Kidney (tissue), 13 donors: ENCODE measurements at regions not wholly inside any gene's neighbourhood (a gene's known extent, or its start where the extent isn't known, plus 50 kb on each side); places are given as distances from the start of the nearest gene placed in this dataset.

ENCODE experiments used
- DNase-seq, 5 donors: peaks; one replicate each; pipeline ENCODE4 v3.0.0-alpha.2; 2013 to 2020
- FAIRE-seq: peaks from 2 replicates; lab custom pipeline; 2012; peaks lifted over from hg19 to GRCh38; lab: Jason Lieb, UNC
- H3K27ac ChIP-seq, 2 donors: one replicate each; pipeline ENCODE4 v1.7.0; 2013; ENCODE audit warnings: low read depth in 2 of 2, low read length in 2 of 2, inconsistent platforms in 1 of 2
- H3K27me3 ChIP-seq: one replicate; pipeline ENCODE4 v1.7.1; 2013; ENCODE audit warnings: low read length, inconsistent platforms; ENCODE audit not compliant: control insufficient read depth, insufficient read depth
- H3K36me3 ChIP-seq, 3 donors: one replicate each; pipeline versions ENCODE4 v1.7.0 to v1.7.1; 2013; ENCODE audit warnings: low read length in 3 of 3, control low read depth in 1 of 3, inconsistent platforms in 1 of 3; ENCODE audit not compliant: insufficient read depth in 3 of 3, control insufficient read depth in 2 of 3
- H3K4me1 ChIP-seq, 3 donors: one replicate each; pipeline versions ENCODE4 v1.7.0 to v1.7.1; 2013; ENCODE audit warnings: low read length in 3 of 3, inconsistent platforms in 1 of 3, low read depth in 1 of 3; ENCODE audit not compliant: control insufficient read depth in 2 of 3, insufficient read depth in 2 of 3
- H3K4me3 ChIP-seq, 3 donors: one replicate each; pipeline versions ENCODE4 v1.7.0 to v1.8.1; 2013; ENCODE audit warnings: low read length in 3 of 3, control low read depth in 1 of 3, inconsistent platforms in 1 of 3
- H3K9ac ChIP-seq, 3 donors: one replicate each; pipeline versions ENCODE4 v1.7.0 to v1.7.1; 2013; ENCODE audit warnings: low read length in 3 of 3, control low read depth in 1 of 3, inconsistent platforms in 1 of 3
- H3K9me3 ChIP-seq, 3 donors: one replicate each; pipeline versions ENCODE4 v1.7.0 to v1.7.1; 2013; ENCODE audit warnings: low read length in 3 of 3, control low read depth in 1 of 3, inconsistent platforms in 1 of 3; ENCODE audit not compliant: control insufficient read depth in 2 of 3, insufficient read depth in 1 of 3
- CTCF ChIP-seq: IDR thresholded peaks from 3 replicates; pipeline ENCODE4 v1.5.1; 2012; ENCODE audit warnings: mild to moderate bottlenecking, moderate library complexity, borderline replicate concordance; ENCODE audit not compliant: insufficient read depth; ENCODE audit errors: extremely low read depth
- intact Hi-C: fragments of 100-400 bp; cut with DNase I; formaldehyde crosslinking; loops from one replicate; pipeline ENCODE4 v1.11.1; 2022
- donor health status: control.
- donor health status: control.
- donor health status: control.
- donor health status: control.
- donor health status: control.
- donor health status: DM: yes; HTN: yes; CAD: no.
- donor health status: Normal renal cell carcinoma (clear cell type).

DNA sequence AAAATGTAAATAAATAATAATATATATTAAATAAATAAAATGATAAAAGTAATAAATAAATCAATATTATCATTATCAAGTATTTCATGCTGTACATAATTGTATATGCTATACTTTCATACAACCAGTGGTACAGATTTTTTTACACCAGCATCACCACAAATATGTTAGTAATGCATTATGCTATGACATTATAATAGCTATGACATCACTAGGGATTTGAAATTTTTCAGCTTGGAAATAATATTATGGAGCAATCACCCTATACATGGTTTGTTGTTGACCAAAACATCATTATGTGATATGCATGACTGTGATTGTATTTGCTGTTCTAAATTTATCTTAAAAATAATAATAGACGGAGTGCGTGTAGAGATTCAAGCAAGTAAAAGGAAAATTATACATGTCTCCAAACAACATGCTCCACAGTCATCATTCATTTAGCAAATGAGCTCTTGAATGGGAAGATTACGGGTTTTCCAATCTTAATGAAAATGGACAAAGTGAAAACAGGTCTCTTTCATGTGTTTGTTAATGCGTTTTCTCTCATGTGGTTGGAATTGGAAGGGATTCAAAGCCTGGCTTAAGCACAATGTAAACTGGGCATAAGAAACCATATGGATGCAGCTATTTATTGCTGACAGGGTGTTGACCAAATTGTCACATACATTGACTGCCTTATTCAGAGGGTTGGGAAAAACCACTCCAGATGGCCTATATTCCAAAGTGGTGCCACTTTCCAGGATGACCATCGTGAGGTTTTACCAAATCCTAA, 643.0 kb upstream of the RGMB start:
- DNase-seq (no peak), FAIRE-seq (no peak)
- intact Hi-C loops = no loop called here

GRCh38 chr5:98144116-98144515, 629.3 kb upstream of the RGMB start:
- Histone ChIP-seq H3K27ac (no peak overlapping the region), H3K4me1 (no peaks in the 10 kb centered on the region), H3K9me3 (no peaks in the 10 kb centered on the region), H3K4me3 (no peak overlapping the region), H3K9ac (no peak overlapping the region), H3K27me3 (no peaks in the 10 kb centered on the region), H3K36me3 (no peaks in the 10 kb centered on the region)
- no peak for TF ChIP-seq CTCF
- intact Hi-C loops = no loop called here
- FAIRE-seq = no peak
- DNase-seq = no peak

More for the DNA sequence above, 643.0 kb upstream of the RGMB start:
- Histone ChIP-seq H3K27ac (no peak overlapping the region), H3K4me1 (no peaks in the 10 kb centered on the region), H3K9ac (no peak overlapping the region), H3K9me3 (no peaks in the 10 kb centered on the region), H3K36me3 (no peaks in the 10 kb centered on the region), H3K27me3 (no peaks in the 10 kb centered on the region), H3K4me3 (no peak overlapping the region)
- TF ChIP-seq CTCF = no peak

GRCh38 chr5:98144710-98145109, 628.8 kb upstream of the RGMB start:
- Histone ChIP-seq H3K4me3 (no peak overlapping the region), H3K9ac (no peak overlapping the region)
- no peak for FAIRE-seq

More at GRCh38 chr5:98144710-98145109, 628.8 kb upstream of the RGMB start:
- no peak for TF ChIP-seq CTCF
- Histone ChIP-seq H3K9me3 (no peaks in the 10 kb centered on the region), H3K4me1 (no peaks in the 10 kb centered on the region), H3K36me3 (no peaks in the 10 kb centered on the region), H3K27me3 (no peaks in the 10 kb centered on the region), H3K27ac (no peak overlapping the region)
- intact Hi-C loops = no loop called here
- DNase-seq = no peak
